ENCODE measurements at regions not wholly inside any gene's neighbourhood (a gene's known extent, or its start where the extent isn't known, plus 50 kb on each side); places are given as distances from the start of the nearest gene placed in this dataset.
"Not testable (repeated sequence)": the region's sequence is repeated elsewhere in the genome, so short reads cannot be mapped to it uniquely, and the experiment has no call there.

DNA sequence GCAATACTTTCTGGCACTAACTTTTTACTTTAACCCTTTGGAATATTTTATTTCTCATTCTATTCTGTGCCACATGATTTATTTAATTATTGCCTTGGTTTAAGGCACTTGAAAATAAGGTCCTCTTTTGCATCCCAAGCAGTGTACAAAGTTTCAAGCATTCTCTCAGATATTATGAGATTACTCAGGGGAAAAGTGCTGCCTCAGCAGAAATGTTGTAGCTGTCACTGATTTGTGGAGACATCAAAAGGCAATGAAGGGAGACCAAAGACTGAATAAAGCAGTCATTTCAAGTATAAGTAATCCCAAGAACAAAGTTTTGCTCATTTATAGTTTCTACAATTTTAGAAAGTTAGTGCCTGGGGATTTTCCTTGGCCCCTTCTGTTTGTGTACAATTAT, 253.0 kb downstream of the RNF144B start:
- no peak for TF ChIP-seq CTCF (IDR thresholded peaks at IDR 0.05; ENCODE audit: unreplicated experiment in 3 of 3)
- no peaks in the 10 kb centered on the region for H3K36me3 Mint-ChIP-seq (ENCODE audit: low read depth)
- H3K9me3 Mint-ChIP-seq = peaks cover 4% of the 10 kb centered on the region
- peaks cover 4% of the 10 kb centered on the region for H3K27me3 Mint-ChIP-seq (ENCODE audit: low read depth)
- H3K4me3 Mint-ChIP-seq = no peak overlapping the region
- H3K4me1 Mint-ChIP-seq = no peaks in the 10 kb centered on the region
- H3K27ac Mint-ChIP-seq = no peak overlapping the region

DNA sequence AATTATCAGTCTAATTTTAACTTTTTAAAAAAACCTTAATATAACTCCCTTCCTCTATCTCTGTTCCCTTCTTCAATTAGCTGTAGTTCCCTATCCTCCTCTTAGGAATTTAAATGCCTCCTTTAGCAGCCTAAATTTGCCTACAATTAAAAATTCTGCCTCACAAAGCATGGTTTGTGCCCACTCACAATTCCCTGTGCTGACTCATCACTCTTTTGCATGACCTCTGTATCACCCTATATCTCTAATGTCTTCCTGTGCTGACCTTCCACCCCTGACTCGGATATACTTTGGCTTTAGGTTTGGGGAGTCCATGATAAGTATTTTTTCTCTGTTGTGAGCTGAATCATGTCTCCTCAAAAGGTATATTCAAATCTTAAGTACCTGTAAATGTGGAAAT, 253.6 kb downstream of the RNF144B start:
- Mint-ChIP-seq H3K27me3 (ENCODE audit: low read depth) (peaks cover 4% of the 10 kb centered on the region), H3K4me1 (no peaks in the 10 kb centered on the region), H3K27ac (no peak overlapping the region), H3K9me3 (peaks cover 4% of the 10 kb centered on the region), H3K4me3 (no peak overlapping the region), H3K36me3 (ENCODE audit: low read depth) (no peaks in the 10 kb centered on the region)
- no peak for TF ChIP-seq CTCF (IDR thresholded peaks at IDR 0.05; ENCODE audit: unreplicated experiment in 3 of 3)

DNA sequence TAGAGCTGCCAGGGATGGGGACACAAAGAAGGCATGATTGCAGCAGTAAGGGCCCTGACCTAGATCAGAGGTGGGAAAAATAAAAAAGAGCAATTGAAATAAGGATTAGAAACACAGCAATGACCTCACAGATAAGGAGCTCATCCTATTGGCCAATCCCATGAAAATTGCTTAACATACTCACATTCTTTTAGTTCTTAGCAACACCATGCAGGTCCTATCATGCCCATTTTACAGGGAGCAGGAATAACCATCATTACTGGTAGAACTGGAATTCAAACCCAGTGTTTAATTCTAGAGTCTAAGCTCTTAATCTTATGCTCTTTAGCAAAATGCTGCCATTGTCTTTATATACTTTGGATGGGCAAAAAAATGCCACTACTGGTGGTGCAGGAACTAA, 267.7 kb downstream of the RNF144B start:
- Mint-ChIP-seq H3K4me1 (no peaks in the 10 kb centered on the region), H3K9me3 (peaks cover 20% of the 10 kb centered on the region), H3K27me3 (ENCODE audit: low read depth) (peaks cover 4% of the 10 kb centered on the region), H3K36me3 (ENCODE audit: low read depth) (no peaks in the 10 kb centered on the region), H3K27ac (no peak overlapping the region), H3K4me3 (no peak overlapping the region)
- no peak for TF ChIP-seq CTCF (IDR thresholded peaks at IDR 0.05; ENCODE audit: unreplicated experiment in 3 of 3)

DNA sequence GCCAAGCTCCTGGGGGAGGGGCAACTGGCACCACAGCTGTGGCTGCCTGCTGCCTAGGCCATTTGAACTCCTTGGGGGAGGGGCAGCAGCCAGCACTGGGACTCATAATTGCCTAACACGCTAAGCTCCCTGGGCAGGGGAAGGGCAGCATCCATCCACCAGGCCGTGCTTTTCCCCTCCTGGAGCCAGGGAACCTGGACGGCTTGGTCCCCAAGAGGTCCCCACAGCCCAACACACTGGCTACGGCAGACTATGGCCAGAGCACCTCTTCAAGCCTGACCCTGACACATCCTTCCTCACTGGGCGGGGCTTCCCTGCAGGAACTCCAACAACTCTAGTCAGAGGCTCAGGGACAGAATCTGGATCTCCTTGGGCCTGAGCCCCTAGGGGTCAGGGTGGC, 269.4 kb downstream of the RNF144B start:
- Mint-ChIP-seq H3K27ac (no peak overlapping the region), H3K9me3 (peaks cover 20% of the 10 kb centered on the region), H3K4me1 (no peaks in the 10 kb centered on the region), H3K4me3 (no peak overlapping the region), H3K36me3 (ENCODE audit: low read depth) (no peaks in the 10 kb centered on the region), H3K27me3 (ENCODE audit: low read depth) (peaks cover 4% of the 10 kb centered on the region)
- no peak for TF ChIP-seq CTCF (IDR thresholded peaks at IDR 0.05; ENCODE audit: unreplicated experiment in 3 of 3)

DNA sequence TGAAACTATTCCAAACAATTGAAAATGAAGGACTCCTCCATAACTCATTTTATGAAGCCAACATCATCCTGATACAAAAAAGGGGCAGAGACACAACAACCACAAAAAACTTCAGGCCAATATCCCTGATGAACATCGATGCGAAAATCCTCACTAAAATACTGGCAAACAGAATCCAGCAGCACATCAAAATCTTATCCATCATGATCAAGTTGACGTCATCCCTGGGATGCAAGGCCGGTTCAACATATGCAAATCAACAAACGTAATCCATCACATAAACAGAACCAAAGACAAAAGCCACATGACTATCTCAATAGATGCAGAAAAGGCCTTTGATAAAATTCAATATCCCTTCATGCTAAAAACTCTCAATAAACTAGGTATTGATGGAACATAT, 272.8 kb downstream of the RNF144B start:
- H3K36me3 Mint-ChIP-seq (ENCODE audit: low read depth); H3K27ac Mint-ChIP-seq; H3K4me3 Mint-ChIP-seq; H3K27me3 Mint-ChIP-seq (ENCODE audit: low read depth); H3K4me1 Mint-ChIP-seq: not testable (repeated sequence)
- H3K9me3 Mint-ChIP-seq = peaks cover 20% of the 10 kb centered on the region

DNA sequence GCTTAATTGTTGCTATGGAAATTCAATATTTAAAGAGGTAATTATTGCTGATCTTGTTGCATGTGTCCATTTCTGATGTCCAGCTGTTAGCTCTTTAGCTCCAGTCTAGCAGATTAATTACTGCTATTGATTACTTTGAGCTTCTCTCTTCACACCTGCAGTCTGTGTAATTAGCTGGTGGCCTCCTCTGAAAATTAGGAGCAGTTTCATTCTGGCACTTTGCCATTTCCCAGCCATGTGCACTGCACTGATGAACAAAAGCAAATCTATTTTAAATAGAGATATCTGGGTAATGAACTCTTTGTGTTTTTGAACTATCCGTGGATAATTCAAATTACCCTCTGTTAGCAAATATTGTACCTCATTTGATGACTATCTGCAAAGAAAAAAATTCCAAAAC, 275.9 kb downstream of the RNF144B start:
- Mint-ChIP-seq H3K27me3 (ENCODE audit: low read depth) (no peaks in the 10 kb centered on the region), H3K9me3 (peaks cover 9% of the 10 kb centered on the region), H3K27ac (no peak overlapping the region), H3K4me1 (no peaks in the 10 kb centered on the region), H3K36me3 (ENCODE audit: low read depth) (no peaks in the 10 kb centered on the region), H3K4me3 (no peak overlapping the region)
- TF ChIP-seq CTCF (IDR thresholded peaks at IDR 0.05; ENCODE audit: unreplicated experiment in 3 of 3) = no peak

GRCh38 chr6:18664401-18664800, 277.3 kb downstream of the RNF144B start:
- no peaks in the 10 kb centered on the region for H3K4me1 Mint-ChIP-seq
- no peaks in the 10 kb centered on the region for H3K9me3 Mint-ChIP-seq
- H3K36me3 Mint-ChIP-seq (ENCODE audit: low read depth) = no peaks in the 10 kb centered on the region
- no peak overlapping the region for H3K4me3 Mint-ChIP-seq
- no peak overlapping the region for H3K27ac Mint-ChIP-seq
- no peak for TF ChIP-seq CTCF (IDR thresholded peaks at IDR 0.05; ENCODE audit: unreplicated experiment in 3 of 3)
- H3K27me3 Mint-ChIP-seq (ENCODE audit: low read depth) = no peaks in the 10 kb centered on the region

All from nephron (organoid).